ENCODE measurements at regions not wholly inside any gene's neighbourhood (a gene's known extent, or its start where the extent isn't known, plus 50 kb on each side); places are given as distances from the start of the nearest gene placed in this dataset.

GRCh38 chr18:68417166-68417799 is 297.6 kb downstream of the TMX3 start:
- H3K27me3 Mint-ChIP-seq (ENCODE audit: unreplicated experiment): no peaks in the 10 kb centered on the region
- TF ChIP-seq CTCF (IDR thresholded peaks at IDR 0.05; ENCODE audit: unreplicated experiment): no peak
- H3K4me1 Mint-ChIP-seq (ENCODE audit: low read depth, unreplicated experiment): no peaks in the 10 kb centered on the region
- intact Hi-C loops (cut with micrococcal nuclease; ENCODE audit: unreplicated experiment): no loop called here
- no TSS peak for BruUV-seq (replicated peaks)
- no peaks in the 10 kb centered on the region for H3K36me3 Mint-ChIP-seq (ENCODE audit: insufficient read depth, unreplicated experiment)
- H3K27ac Mint-ChIP-seq (ENCODE audit: unreplicated experiment): no peak overlapping the region
- H3K4me3 Mint-ChIP-seq (ENCODE audit: low read depth, unreplicated experiment): no peak overlapping the region
- CTCF ChIA-PET: interaction anchor here (0.8 kb wide), 1 partner anchor 958 kb away, joined by 3 read pairs; no protein-coding TSS in a partner anchor
- no peak for DNase-seq
- peaks cover 4% of the 10 kb centered on the region for H3K9me3 Mint-ChIP-seq (ENCODE audit: low read depth, unreplicated experiment)

GRCh38 chr18:68414407-68414806 is 300.5 kb downstream of the TMX3 start:
- Mint-ChIP-seq H3K9me3 (ENCODE audit: low read depth, unreplicated experiment) (no peaks in the 10 kb centered on the region), H3K36me3 (ENCODE audit: insufficient read depth, unreplicated experiment) (no peaks in the 10 kb centered on the region), H3K27ac (ENCODE audit: unreplicated experiment) (no peak overlapping the region), H3K4me3 (ENCODE audit: low read depth, unreplicated experiment) (no peak overlapping the region), H3K27me3 (ENCODE audit: unreplicated experiment) (no peaks in the 10 kb centered on the region), H3K4me1 (ENCODE audit: low read depth, unreplicated experiment) (no peaks in the 10 kb centered on the region)
- no TSS peak for BruUV-seq (replicated peaks)
- no peak for TF ChIP-seq CTCF (IDR thresholded peaks at IDR 0.05; ENCODE audit: unreplicated experiment)
- intact Hi-C loops (cut with micrococcal nuclease; ENCODE audit: unreplicated experiment): no loop called here
- CTCF ChIA-PET: no interaction called here
- DNase-seq: no peak

- Mint-ChIP-seq H3K4me1 (ENCODE audit: low read depth, unreplicated experiment) (no peaks in the 10 kb centered on the region), H3K9me3 (ENCODE audit: low read depth, unreplicated experiment) (peaks cover 3% of the 10 kb centered on the region), H3K4me3 (ENCODE audit: low read depth, unreplicated experiment) (no peak overlapping the region), H3K27ac (ENCODE audit: unreplicated experiment) (no peak overlapping the region), H3K27me3 (ENCODE audit: unreplicated experiment) (no peaks in the 10 kb centered on the region), H3K36me3 (ENCODE audit: insufficient read depth, unreplicated experiment) (no peaks in the 10 kb centered on the region)
- no peak for TF ChIP-seq CTCF (IDR thresholded peaks at IDR 0.05; ENCODE audit: unreplicated experiment)
- CTCF ChIA-PET: interaction anchor here (0.8 kb wide), 1 partner anchor 25 kb away, joined by 3 read pairs; no protein-coding TSS in a partner anchor
- BruUV-seq (replicated peaks): no TSS peak
- no peak for DNase-seq
- intact Hi-C loops (cut with micrococcal nuclease; ENCODE audit: unreplicated experiment): no loop called here
Observed at GRCh38 chr18:68409576-68409975, 305.3 kb downstream of the TMX3 start.

- Mint-ChIP-seq H3K9me3 (ENCODE audit: low read depth, unreplicated experiment) (peaks cover 3% of the 10 kb centered on the region), H3K27me3 (ENCODE audit: unreplicated experiment) (no peaks in the 10 kb centered on the region), H3K36me3 (ENCODE audit: insufficient read depth, unreplicated experiment) (no peaks in the 10 kb centered on the region), H3K27ac (ENCODE audit: unreplicated experiment) (no peak overlapping the region), H3K4me1 (ENCODE audit: low read depth, unreplicated experiment) (no peaks in the 10 kb centered on the region), H3K4me3 (ENCODE audit: low read depth, unreplicated experiment) (no peak overlapping the region)
- no TSS peak for BruUV-seq (replicated peaks)
- no peak for TF ChIP-seq CTCF (IDR thresholded peaks at IDR 0.05; ENCODE audit: unreplicated experiment)
- DNase-seq: no peak
- intact Hi-C loops (cut with micrococcal nuclease; ENCODE audit: unreplicated experiment): no loop called here
- CTCF ChIA-PET: no interaction called here
Observed at GRCh38 chr18:68406761-68407160, 308.1 kb downstream of the TMX3 start.
